Kidney tubule cell (primary cell): ENCODE measurements at regions not wholly inside any gene's neighbourhood (a gene's known extent, or its start where the extent isn't known, plus 50 kb on each side); places are given as distances from the start of the nearest gene placed in this dataset.
"Not testable (repeated sequence)": the region's sequence is repeated elsewhere in the genome, so short reads cannot be mapped to it uniquely, and the experiment has no call there.

Experiments used
- DNase-seq: peaks from one replicate; pipeline ENCODE4 v3.0.0-alpha.2; 2018; ENCODE audit warnings: low spot score

DNA sequence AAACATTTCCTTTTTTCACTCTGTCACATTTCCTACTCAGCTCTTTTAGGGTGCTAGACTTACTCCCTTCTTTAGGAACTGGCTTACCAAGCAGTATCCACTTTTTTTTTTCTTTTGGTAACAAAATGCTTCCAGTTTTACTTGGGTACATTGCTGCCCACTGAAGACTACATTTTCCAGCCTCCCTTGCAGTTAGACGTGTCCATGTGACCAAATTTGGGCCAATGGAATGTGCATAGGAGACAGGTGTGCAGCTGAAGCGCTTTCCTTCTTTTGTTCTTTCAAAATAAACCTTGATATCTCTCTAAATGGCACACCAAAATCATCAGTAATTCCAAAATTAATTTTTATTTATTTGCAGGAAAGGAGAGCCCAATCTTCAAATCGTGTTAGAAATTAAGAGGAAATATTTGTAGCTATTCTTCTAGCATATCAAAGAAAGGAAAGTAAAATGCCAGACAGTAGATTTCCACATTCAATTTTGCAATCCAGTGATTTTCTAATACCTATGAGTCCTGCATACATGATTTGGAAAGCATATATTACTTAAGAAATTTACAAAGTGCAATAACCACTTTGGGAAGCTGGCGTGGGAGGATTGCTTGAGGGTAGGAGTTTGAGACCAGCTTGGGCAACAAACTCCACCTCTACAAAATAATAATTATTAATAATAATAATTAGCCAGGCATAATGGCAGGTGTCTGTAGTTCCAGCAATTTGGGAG lies 422.0 kb upstream of the FRG2C start:
- DNase-seq = no peak

GRCh38 chr3:75248974-75249373 lies 415.2 kb upstream of the FRG2C start:
- no peak for DNase-seq

DNA sequence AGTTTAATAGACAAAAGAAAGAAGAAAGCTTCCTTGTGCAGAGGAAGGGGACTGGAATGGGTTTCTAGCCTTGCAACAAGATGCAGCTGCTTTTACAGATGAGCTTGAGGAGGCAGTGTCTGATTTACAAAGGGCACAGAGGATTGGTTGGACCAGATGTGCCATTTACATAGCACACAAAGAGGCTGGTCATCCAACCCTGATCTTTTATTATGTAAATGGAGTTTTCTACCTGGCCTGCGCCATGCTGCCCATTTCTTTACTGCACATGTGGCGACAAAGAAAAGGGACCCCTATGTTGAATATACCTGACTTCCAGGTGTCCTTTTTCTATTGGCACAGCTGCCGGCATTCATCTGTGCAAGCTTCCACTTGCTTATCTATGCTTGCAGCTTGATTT lies 409.4 kb upstream of the FRG2C start:
- DNase-seq = no peak

- DNase-seq = peak; percentile 38
Observed at GRCh38 chr3:75258825-75259683, 405.1 kb upstream of the FRG2C start.

DNA sequence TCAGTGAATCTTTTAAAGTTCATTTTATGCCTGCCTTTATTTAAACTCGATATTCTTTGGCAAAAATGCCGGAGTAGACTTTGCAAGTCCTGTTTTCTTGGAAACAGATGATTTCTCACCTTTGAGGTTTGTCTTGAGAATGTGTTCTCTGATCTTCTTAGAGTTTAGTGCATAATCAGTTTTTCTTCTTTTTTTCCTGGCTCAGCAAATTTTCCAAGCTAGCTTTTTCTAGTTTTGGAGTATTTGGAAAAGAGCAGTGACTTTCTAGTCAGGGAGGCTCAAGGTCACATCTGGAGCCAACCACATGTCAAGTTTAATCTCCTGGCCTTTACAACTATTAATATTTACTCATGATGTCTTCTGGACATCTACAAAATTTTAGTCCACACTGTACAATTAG lies 403.2 kb upstream of the FRG2C start:
- not testable (repeated sequence) for DNase-seq

DNA sequence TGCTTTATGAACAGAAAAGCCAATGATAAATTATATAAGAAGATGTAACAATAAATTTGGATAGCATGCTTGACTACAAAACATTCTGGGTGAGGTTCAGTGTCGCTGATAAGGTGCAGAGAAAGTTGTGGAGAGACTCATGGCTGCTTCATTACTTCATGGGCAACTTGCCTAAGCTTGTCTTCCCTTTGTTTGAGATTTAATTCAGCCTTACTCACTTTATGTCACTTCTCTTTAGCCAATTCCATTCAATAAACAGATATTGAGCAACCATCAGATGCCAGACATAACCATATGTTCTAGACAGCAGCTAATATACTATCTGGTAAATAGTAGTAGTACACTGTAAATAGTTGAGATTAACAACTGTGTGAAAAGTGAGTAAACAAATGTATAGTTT lies 401.5 kb upstream of the FRG2C start:
- no peak for DNase-seq

- no peak for DNase-seq
Observed at GRCh38 chr3:75265897-75266296, 398.2 kb upstream of the FRG2C start.

DNA sequence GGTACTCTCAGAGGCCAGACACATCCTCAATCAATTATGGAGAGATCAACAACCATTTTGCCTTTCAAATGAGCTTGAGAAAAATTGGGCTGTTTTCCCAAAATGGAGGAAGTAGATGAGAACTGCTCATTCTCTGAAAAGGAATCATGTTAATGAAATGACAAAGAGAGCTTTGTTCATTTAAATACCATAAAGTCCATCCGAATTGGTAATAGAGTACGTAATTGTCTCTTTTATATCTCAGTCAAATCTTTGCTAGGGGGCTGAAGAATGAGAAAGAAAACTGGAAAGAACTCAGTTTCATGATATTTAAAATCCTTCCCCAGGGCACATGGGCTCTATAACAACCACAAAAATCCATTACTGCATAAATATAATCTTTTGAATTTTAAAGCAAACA lies 395.6 kb upstream of the FRG2C start:
- not testable (repeated sequence) for DNase-seq

GRCh38 chr3:75272237-75272636 lies 391.9 kb upstream of the FRG2C start:
- not testable (repeated sequence) for DNase-seq

DNA sequence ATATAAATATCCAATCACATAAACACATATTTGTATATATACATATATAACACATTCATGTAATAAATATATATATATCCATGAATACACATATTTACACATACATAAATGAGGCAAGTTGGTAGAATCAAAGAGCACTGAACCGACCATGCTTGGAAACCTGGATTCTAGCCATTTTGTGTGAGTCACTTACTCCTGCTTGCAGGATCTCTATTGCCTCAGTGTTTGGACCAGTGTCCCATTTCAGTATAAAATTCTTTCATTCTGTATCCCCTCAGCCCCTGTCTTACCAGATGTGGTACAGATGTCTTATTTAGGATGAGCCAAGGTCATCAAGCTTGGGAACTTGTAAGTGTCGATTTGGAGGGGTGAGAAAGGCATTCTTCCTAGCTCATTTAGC lies 391.4 kb upstream of the FRG2C start:
- peak; percentile 55 for DNase-seq

DNA sequence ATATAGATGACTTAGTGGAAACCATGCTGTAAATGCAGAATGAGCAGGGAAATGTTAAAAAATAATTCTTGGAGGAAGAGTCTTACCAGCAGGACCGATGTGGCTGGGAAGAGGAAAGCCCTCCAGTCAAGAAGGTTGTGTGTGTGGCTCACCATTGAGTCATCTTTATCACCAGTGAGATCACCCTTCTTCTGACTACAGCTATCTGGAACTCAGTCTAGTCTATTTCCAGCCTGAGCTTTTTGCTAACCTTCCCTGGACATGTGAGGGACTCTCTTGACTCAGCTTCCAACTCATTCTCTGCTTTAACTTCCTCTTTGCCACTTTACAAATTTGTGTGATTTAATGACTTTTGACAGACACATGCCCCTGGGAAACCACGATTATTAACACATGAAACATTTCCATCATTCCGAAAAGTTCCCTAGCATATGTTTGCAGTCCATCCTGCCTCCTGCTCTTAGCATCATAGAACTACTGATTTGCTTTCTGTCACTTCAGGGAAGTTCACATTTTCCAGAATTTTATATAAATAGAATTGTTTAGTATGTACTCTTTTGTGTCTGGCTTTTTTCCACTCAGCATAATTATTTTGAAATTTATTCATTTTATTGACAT lies 378.5 kb upstream of the FRG2C start:
- peak; percentile 95 for DNase-seq

DNA sequence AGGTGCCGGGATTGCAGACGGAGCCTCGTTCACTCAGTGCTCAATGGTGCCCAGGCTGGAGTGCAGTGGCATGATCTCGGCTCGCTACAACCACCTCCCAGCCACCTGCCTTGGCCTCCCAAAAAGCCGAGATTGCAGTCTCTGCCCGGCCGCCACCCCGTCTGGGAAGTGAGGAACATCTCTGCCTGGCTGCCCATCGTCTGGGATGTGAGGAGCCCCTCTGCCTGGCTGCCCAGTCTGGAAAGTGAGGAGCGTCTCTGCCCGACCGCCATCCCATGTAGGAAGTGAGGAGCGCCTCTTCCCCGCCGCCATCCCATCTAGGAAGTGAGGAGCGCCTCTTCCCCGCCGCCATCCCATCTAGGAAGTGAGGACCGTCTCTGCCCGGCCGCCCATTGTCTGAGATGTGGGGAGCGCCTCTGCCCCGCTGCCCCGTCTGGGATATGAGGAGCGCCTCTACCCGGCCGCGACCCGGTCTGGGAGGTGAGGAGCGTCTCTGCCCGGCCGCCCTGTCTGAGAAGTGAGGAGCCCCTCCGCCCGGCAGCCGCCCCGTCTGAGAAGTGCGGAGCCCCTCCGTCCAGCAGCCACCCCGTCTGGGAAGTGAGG lies 375.1 kb upstream of the FRG2C start:
- not testable (repeated sequence) for DNase-seq

GRCh38 chr3:75294124-75294523 lies 370.0 kb upstream of the FRG2C start:
- DNase-seq = peak; percentile 35

DNA sequence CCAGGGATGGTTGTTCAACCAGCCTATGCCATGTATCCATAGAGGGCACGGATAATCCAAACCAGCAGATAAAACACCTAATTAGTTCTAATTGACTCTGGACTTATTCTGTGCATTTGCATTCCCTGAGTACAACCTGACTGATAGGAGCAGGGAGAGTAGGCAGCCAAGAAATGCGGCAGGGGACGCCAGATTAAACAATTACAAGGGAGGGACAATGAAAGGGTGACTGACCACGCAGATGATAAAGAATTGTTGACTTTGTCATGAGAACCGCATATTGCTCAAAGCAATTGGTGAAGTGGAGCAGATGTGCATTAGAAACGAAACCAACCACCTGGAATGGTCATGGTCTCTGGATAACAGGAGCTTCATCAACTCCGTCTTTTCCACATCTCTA lies 369.1 kb upstream of the FRG2C start:
- no peak for DNase-seq

DNA sequence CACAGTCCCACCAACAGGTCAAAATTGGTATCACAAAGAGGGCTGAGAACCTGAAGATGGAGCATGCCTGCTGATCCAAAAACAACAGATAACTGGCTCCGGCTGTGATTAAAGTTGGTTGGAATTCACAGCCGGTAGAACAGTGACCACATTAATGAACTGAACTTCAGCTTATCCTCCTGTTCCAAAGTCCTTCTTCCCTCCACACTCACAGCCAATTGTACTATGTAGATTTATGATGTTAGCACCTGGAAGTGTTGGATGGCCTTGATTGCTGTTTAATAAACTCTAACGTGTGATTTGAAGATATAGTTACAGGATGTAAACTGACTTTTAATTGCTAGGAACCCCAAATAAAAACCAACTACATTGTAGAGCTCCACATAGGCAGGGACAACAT lies 367.3 kb upstream of the FRG2C start:
- DNase-seq = no peak

DNA sequence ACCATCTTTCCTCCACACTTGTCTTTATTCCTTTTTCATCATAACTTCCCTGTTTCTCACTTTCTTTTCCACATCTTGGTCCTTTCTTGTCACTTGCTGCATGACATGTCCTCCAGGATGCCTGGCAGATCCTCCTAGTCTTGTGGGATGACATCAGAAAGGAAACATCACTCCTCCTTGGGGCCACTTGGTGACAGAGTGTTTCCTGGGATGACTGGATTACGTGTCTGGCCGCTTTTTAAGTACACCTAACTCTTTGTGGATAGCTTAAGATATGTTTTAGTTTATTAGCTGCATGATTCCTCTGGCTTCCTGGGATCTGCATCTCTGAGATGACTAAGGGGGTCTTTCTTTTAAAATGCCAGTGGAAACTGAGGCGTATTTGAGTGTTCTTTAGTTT lies 363.5 kb upstream of the FRG2C start:
- DNase-seq = no peak

DNA sequence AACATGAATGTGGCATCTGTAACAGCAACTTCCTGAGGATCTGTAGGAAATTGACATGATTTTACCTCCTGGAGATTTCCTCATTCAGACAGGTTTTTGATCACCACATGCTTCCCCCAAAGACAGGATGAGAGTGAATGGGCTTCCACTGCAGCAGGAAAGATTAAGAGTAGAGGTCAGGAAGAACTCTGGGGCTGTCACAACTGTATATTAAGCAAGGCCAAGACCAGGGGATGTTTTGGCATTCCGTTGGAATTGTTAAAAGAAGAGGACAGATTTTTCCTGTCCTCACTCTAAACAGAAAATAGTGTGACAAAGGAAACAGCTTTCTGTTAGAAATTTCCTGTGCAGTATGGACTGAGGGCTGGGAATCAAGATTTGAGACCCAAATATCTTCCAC lies 363.1 kb upstream of the FRG2C start:
- DNase-seq = not testable (repeated sequence)

- no peak for DNase-seq
Observed at GRCh38 chr3:75303741-75304140, 360.4 kb upstream of the FRG2C start.

- DNase-seq = no peak
Observed at GRCh38 chr3:75305901-75306300, 358.2 kb upstream of the FRG2C start.

- DNase-seq = not testable (repeated sequence)
Observed at GRCh38 chr3:75311306-75311705, 352.8 kb upstream of the FRG2C start.

GRCh38 chr3:75312469-75312868 lies 351.7 kb upstream of the FRG2C start:
- not testable (repeated sequence) for DNase-seq

- DNase-seq = peak; percentile 68
Observed at GRCh38 chr3:75319776-75320175, 344.4 kb upstream of the FRG2C start.

- DNase-seq = no peak
Observed at GRCh38 chr3:75320369-75320768, 343.8 kb upstream of the FRG2C start.
